ENCODE measurements at regions not wholly inside any gene's neighbourhood (a gene's known extent, or its start where the extent isn't known, plus 50 kb on each side); places are given as distances from the start of the nearest gene placed in this dataset.

DNA sequence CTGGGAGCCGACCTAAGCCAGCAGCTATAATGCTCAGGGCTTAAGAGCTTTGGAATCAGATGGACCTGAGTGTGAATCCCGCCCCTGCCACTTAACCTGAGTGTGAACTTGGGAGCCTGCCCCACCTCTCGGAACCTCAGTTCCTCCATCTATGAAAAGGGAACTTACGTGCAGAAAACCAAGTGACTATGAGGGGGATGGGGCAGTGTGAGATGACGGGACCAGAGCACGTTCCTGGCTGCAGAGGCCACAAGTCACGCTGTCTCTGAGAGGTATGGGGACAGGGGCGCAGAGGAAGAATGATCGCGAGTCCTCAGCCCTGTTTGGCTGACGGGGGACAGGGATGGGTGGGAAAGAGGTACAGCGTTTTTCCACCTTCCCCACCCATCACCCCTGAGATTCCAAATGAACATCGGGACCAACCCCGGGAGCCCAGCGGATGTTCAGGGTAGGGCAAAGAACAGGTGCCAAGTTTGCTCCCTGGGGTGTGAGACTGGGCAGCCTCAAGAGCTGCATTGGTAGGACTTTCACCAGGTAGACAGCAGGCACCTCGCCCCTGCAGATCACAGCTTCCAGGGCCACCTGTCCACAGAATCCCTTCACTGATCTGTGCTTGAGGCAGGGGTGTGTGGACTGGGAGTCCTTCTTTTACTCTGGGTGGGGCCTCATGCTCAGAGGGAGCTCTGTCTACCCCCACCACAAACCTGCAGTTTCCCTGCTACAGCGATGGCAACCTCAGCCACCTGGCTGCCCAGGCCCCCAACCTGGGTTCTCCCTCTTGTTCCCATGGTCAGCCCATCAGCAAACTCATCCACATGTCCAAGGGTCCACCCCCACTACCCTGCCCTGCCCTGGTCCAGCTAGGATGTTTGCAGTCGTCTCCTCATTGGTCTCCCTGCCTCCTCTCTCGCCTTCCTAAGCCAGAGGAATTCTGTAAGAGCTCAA lies 85.8 kb downstream of the CEBPB start:
- TF ChIP-seq POLR2AphosphoS5 (IDR thresholded peaks at IDR 0.05; ENCODE audit: low read depth, low read length) (no peak), POLR2A (IDR thresholded peaks at IDR 0.05; ENCODE audit: low read depth, low read length) (no peak)

Measured in GM12892 (cell line).